Brain microvascular endothelial cell (primary cell): ENCODE measurements at regions not wholly inside any gene's neighbourhood (a gene's known extent, or its start where the extent isn't known, plus 50 kb on each side); places are given as distances from the start of the nearest gene placed in this dataset.

ENCODE experiments used
- DNase-seq: peaks from one replicate; pipeline ENCODE4 v3.0.0-alpha.2; 2020
- H3K27ac ChIP-seq: fragments of 250-450 bp; sonication (Bioruptor Pico); 2 replicates; pipeline ENCODE4 v1.5.1; 2020; ENCODE audit warnings: mild to moderate bottlenecking, moderate library complexity
- H3K27me3 ChIP-seq: fragments of 250-450 bp; sonication (Bioruptor Pico); replicated peaks from 2 replicates; pipeline ENCODE4 v1.5.1; 2020; ENCODE audit warnings: mild to moderate bottlenecking
- H3K36me3 ChIP-seq: fragments of 250-450 bp; sonication (Bioruptor Pico); replicated peaks from 2 replicates; pipeline ENCODE4 v1.5.1; 2020; ENCODE audit warnings: mild to moderate bottlenecking
- H3K4me3 ChIP-seq: 2 replicates; pipeline ENCODE4 v1.5.1; 2011; ENCODE audit warnings: low read depth, mild to moderate bottlenecking, control low read depth, low read length, moderate library complexity
- CTCF ChIP-seq: IDR thresholded peaks from 2 replicates; pipeline ENCODE4 v1.5.1; 2011; ENCODE audit warnings: low read depth, mild to moderate bottlenecking, moderate library complexity, low read length, control low read depth, inconsistent platforms; ENCODE audit errors: missing control alignments
- in situ Hi-C: cut with HindIII; loops from 2 replicates; pipeline ENCODE4 v1.10.0; 2017; ENCODE audit warnings: low sequenced_read_pairs, low pct_ligation_motif_present

GRCh38 chr12:116365114-116365513, 87.6 kb upstream of the MED13L start:
- Histone ChIP-seq H3K36me3 (no peaks in the 10 kb centered on the region), H3K27ac (no peak overlapping the region), H3K4me3 (no peak overlapping the region), H3K27me3 (no peaks in the 10 kb centered on the region)
- DNase-seq: no peak
- in situ Hi-C loops: no loop called here
- TF ChIP-seq CTCF: no peak

DNA sequence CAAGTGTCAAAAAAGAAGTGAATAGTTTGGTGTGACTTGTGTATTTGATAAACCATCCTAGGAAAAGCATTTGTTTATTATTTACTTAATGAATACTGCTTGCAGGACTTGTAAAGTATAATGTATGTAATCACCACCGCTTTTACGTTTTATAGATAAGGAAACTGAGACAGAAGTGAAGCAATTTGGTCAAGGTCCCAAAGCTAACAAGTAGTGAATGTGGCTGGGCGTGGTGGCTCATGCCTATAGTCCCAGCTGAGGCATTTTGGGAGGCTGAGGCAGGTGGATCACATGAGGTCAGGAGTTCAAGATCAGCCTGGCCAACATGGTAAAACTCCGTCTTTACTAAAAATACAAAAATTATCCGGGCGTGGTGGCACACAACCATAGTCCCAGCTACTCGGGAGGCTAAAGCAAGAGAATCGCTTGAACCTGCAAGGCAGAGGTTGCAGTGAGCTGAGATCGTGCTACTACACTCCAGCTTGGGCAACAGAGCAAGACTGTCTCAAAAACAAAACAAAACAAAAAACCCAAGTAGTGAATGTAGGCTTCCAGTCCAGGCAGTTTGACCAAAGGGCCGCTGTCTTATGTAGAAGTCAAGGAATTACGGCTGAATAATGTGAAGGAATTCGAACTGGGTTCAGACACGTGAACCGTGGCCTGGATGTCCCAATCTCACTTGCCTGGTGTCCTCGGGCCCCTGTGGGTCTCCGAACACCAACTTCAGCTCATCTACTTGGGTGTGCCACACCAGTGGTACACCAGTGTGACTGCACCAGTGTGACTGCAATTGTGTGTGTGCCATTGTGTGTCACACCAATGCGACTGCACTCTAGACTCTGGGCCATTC, 88.3 kb upstream of the MED13L start:
- Histone ChIP-seq H3K4me3 (no peak overlapping the region), H3K36me3 (no peaks in the 10 kb centered on the region), H3K27me3 (no peaks in the 10 kb centered on the region), H3K27ac (no peak overlapping the region)
- in situ Hi-C loops: no loop called here
- DNase-seq: no peak
- TF ChIP-seq CTCF: no peak

GRCh38 chr12:116366456-116366776, 88.9 kb upstream of the MED13L start:
- Histone ChIP-seq H3K36me3 (no peaks in the 10 kb centered on the region), H3K27me3 (no peaks in the 10 kb centered on the region)

DNA sequence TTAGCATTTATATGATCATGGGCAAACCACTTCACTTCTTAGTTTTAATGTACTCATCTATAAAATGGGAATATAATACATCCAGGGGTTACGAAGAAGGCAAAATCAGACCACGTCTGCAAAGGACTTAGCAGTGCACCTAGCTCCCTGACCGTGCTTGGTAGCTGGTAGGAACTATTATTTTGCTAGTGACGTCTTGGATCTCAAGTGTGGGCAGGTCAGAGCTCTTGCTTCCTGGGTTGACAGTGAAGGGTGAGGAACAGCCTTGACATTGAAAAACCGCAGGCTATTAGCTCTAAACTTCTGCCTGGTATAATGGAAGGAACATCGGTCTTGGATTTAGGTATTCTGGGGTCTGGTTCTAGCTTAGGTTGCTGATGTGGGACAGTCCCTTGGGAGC, 89.3 kb upstream of the MED13L start:
- Histone ChIP-seq H3K27ac (no peak overlapping the region), H3K4me3 (no peak overlapping the region), H3K27me3 (no peaks in the 10 kb centered on the region), H3K36me3 (no peaks in the 10 kb centered on the region)
- TF ChIP-seq CTCF: no peak
- no peak for DNase-seq
- in situ Hi-C loops: no loop called here

More at GRCh38 chr12:116366456-116366776, 88.9 kb upstream of the MED13L start:
- H3K27ac ChIP-seq: no peak overlapping the region
- no peak for TF ChIP-seq CTCF
- in situ Hi-C loops: no loop called here
- no peak for DNase-seq
- no peak overlapping the region for H3K4me3 ChIP-seq

DNA sequence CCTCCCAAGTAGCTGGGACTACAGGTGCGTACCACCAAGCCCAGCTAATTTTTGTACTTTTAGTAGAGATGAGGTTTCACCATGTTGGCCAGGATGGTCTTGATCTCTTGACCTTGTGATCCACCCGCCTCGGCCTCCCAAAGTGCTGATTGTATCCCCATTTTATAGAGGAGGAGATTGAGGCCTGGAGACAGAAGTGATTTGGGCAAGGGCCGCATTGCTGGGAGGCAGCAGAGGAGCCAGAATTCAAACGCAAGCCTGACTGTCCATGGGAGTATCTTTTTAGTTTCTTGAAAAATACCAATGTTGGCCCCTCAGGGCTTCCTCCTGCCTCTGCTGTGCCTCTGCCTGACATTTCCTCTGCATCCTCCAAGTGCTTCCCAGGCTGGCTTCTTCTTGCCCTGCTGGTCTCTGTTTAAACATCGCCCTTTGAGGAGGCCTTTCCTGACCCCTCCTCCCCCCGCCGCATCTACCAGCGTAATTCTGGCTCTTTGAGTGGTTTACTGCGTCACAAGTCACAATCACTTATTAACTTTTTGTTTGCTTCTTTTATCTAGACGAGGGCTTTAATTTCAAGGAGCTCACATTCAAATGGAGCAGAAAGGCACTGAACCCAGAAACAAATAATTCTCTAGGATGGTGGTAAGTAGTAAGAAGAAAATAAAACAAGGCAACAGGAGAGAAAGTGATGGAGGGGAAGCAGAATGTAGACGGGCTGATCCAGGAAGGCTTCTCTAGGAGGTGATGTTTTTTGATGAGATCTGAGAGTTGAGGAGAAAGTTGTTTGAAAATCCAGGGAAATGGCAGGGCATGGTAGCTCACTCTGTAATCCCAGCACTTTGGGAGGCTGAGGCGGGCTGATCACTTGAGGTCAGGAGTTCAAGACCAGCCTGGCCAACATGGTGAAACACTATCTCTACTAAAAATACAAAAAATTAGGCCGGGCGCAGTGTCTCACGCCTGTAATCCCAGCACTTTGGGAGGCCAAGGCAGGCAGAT, 91.0 kb upstream of the MED13L start:
- Histone ChIP-seq H3K27me3 (no peaks in the 10 kb centered on the region), H3K4me3 (no peak overlapping the region), H3K36me3 (no peaks in the 10 kb centered on the region), H3K27ac (no peak overlapping the region)
- no peak for TF ChIP-seq CTCF
- in situ Hi-C loops: no loop called here
- no peak for DNase-seq
